Breast epithelium (tissue), 4 donors: ENCODE measurements at regions not wholly inside any gene's neighbourhood (a gene's known extent, or its start where the extent isn't known, plus 50 kb on each side); places are given as distances from the start of the nearest gene placed in this dataset.

Experiments
- DNase-seq, 2 donors: peaks; one replicate each; pipeline ENCODE4 v3.0.0-alpha.2; 2019; ENCODE audit warnings: low spot score in 2 of 2
- H3K27ac ChIP-seq, 2 donors: fragments of 200-600 bp; sonication (generic) in 1 of 2; one replicate each; pipeline ENCODE4 v1.5.1; 2016 to 2019; ENCODE audit warnings: mild to moderate bottlenecking in 1 of 2
- H3K27me3 ChIP-seq, 2 donors: fragments of 200-600 bp; sonication (generic) in 1 of 2; one replicate each; pipeline versions ENCODE4 v1.5.1 to v1.6.0; 2017 to 2019; ENCODE audit warnings: control low read depth in 1 of 2, mild to moderate bottlenecking in 1 of 2
- H3K36me3 ChIP-seq: fragments of 200-600 bp; one replicate; pipeline ENCODE4 v1.5.1; 2019
- H3K4me1 ChIP-seq, 2 donors: fragments of 200-600 bp; sonication (generic); one replicate each; pipeline ENCODE4 v1.5.1; 2016 to 2019; ENCODE audit warnings: control low read depth in 1 of 2
- H3K4me3 ChIP-seq, 3 donors: fragments of 200-600 bp; sonication (generic); 1 replicate in 2 of 3; 2 replicates in 1 of 3; pipeline ENCODE4 v1.5.1; 2016 to 2019; ENCODE audit warnings: mild to moderate bottlenecking in 3 of 3, moderate library complexity in 2 of 3
- H3K9me3 ChIP-seq, 2 donors: fragments of 200-600 bp; sonication (generic) in 1 of 2; one replicate each; pipeline ENCODE4 v1.5.1; 2016 to 2019; ENCODE audit warnings: control low read depth in 1 of 2
- CTCF ChIP-seq, 3 donors: fragments of 450-650 bp; IDR thresholded peaks; one replicate each; pipeline ENCODE4 v1.5.1; 2016 to 2017; ENCODE audit warnings: antibody characterized with exemption in 3 of 3, mild to moderate bottlenecking in 3 of 3, moderate library complexity in 3 of 3
- POLR2A ChIP-seq: fragments of 450-650 bp; IDR thresholded peaks from one replicate; pipeline ENCODE4 v1.6.1; 2016; ENCODE audit warnings: antibody characterized with exemption, mild to moderate bottlenecking, moderate library complexity
- POLR2AphosphoS5 ChIP-seq, 3 donors: sonication (generic); formaldehyde crosslinking; IDR thresholded peaks; one replicate each; pipeline ENCODE4 v1.6.1; 2017; ENCODE audit warnings: antibody characterized with exemption in 3 of 3
- intact Hi-C: fragments of 100-400 bp; cut with DNase I; formaldehyde crosslinking; loops from one replicate; pipeline ENCODE4 v1.15.1; 2023; ENCODE audit warnings: low total_unique reads

GRCh38 chr9:16318516-16319060 lies 551.9 kb downstream of the BNC2 start:
- no peak for TF ChIP-seq POLR2A
- no peak for TF ChIP-seq CTCF (IDR thresholded peaks at IDR 0.05)
- TF ChIP-seq POLR2AphosphoS5 (IDR thresholded peaks at IDR 0.05) = no peak
- Histone ChIP-seq H3K36me3 (no peaks in the 10 kb centered on the region), H3K9me3 (no peaks in the 10 kb centered on the region), H3K27me3 (no peaks in the 10 kb centered on the region), H3K4me3 (no peak overlapping the region), H3K4me1 (no peaks in the 10 kb centered on the region), H3K27ac (no peak overlapping the region)
- intact Hi-C loops = no loop called here
- no peak for DNase-seq

DNA sequence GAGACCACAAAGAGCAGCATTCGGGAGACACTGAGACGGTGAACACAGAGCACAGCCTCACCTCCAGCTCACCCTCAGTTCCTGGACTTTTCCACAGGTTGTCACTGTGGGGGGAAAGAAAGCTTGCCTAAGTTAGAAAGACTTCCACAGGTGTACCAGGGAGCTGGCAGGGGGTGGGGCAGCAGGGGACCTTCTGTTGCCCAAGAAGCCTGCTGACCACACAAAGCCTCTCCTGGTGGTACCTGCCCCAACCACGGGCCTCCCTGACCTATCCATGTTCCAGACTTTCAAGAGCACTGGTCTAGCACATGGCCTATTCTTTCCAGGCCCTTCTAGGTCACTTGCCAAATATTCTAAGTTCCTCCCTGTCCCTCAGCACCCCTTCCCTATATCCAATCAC lies 550.8 kb downstream of the BNC2 start:
- Histone ChIP-seq H3K9me3 (no peaks in the 10 kb centered on the region), H3K4me3 (no peak overlapping the region), H3K4me1 (no peaks in the 10 kb centered on the region), H3K27ac (no peak overlapping the region), H3K36me3 (no peaks in the 10 kb centered on the region), H3K27me3 (no peaks in the 10 kb centered on the region)
- no peak for DNase-seq
- TF ChIP-seq POLR2AphosphoS5 (IDR thresholded peaks at IDR 0.05) (no peak), POLR2A (no peak), CTCF (IDR thresholded peaks at IDR 0.05) (no peak)
- intact Hi-C loops = no loop called here

DNA sequence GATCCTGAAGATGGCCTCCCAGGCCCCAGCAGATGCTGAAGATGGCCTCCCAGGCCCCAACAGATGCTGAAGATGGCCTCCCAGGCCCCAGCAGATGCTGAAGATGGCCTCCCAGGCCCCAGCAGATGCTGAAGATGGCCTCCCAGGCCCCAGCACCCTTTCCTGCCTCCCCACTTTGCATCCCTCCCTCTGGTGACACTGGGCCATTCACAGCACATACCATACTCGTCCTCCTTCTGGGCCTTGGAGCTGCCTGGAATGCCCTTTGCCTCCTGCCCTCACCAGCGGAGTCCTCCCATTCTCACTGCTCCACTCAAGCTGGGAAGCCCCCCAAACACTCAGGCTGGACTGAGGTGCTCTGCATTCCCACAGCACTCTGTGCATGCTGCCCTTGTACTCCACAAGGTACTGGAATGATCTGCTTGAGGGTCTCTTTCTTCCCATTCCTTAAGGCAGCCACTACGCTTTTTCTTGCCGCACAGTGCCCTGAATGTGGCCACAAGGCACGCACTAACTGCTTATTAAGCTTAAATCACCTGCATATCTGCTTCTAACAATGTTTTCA lies 550.0 kb downstream of the BNC2 start:
- intact Hi-C loops = no loop called here
- no peak overlapping the region for H3K4me3 ChIP-seq
- TF ChIP-seq POLR2A (no peak), POLR2AphosphoS5 (IDR thresholded peaks at IDR 0.05) (no peak), CTCF (IDR thresholded peaks at IDR 0.05) (no peak)
- H3K27ac ChIP-seq = no peak overlapping the region
- no peaks in the 10 kb centered on the region for H3K36me3 ChIP-seq
- no peak for DNase-seq
- H3K9me3 ChIP-seq = no peaks in the 10 kb centered on the region
- no peaks in the 10 kb centered on the region for H3K4me1 ChIP-seq
- no peaks in the 10 kb centered on the region for H3K27me3 ChIP-seq

DNA sequence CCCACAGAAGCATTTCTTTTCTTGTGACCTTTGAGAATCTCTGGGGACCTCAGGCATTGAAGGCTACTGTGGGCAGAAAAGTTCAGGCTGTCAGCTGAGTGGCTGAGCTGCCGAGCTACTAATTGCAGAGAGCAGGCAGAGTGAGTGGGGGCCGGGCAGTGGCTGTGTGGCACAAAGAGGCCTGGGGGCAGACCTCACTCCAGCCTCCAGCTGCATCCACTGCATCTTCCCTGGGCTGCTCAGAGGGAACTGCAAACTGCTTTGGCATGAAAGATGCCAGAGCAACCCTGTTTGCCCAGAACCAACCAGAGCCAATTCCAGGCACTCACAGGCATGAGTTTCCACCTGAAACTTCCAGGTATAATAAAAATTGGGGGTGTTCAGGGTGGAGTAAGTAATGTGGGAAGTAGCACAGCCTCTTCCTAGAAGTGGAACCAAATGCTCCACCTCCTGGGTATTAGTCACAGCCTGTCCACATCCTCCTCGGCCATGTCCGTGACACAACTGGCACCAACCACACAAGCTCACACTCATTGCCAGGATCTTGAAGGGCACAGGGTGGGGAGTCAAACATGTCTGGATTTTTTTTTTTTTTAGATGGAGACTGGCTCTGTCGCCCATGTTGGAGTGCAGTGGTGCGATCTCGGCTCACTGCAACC lies 548.9 kb downstream of the BNC2 start:
- H3K4me1 ChIP-seq = no peaks in the 10 kb centered on the region
- H3K36me3 ChIP-seq = no peaks in the 10 kb centered on the region
- intact Hi-C loops = no loop called here
- no peak overlapping the region for H3K4me3 ChIP-seq
- peak overlapping the region in 1 of 2 donors; percentile 72 for H3K27ac ChIP-seq
- no peaks in the 10 kb centered on the region for H3K9me3 ChIP-seq
- DNase-seq = no peak
- H3K27me3 ChIP-seq = no peaks in the 10 kb centered on the region
- TF ChIP-seq POLR2AphosphoS5 (IDR thresholded peaks at IDR 0.05) (peak in 1 of 3 donors; percentile 19), CTCF (IDR thresholded peaks at IDR 0.05) (no peak), POLR2A (no peak)

DNA sequence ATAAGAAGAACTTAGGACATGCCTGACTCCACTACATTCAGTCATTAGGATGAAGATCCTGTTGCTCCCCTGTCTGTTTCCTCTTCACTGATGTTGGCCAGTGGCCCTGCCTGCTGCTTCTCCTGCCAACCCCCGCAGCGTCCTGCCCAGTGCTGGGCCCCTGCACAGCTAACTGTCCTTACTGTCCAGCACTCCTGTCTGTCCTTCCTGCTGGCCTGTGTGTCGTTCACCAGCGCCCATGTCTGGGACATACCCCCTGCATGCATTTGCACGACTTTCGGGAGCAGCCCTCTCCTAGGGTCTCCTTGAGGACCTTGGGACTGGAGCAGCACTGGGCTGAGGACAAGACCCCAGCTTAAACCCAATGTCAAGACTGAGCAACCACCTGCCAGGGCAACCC lies 547.6 kb downstream of the BNC2 start:
- Histone ChIP-seq H3K4me1 (no peaks in the 10 kb centered on the region), H3K27ac (no peak overlapping the region), H3K4me3 (no peak overlapping the region), H3K9me3 (no peaks in the 10 kb centered on the region), H3K36me3 (no peaks in the 10 kb centered on the region), H3K27me3 (no peaks in the 10 kb centered on the region)
- intact Hi-C loops = no loop called here
- DNase-seq = no peak
- TF ChIP-seq POLR2AphosphoS5 (IDR thresholded peaks at IDR 0.05) = no peak
- TF ChIP-seq CTCF (IDR thresholded peaks at IDR 0.05) = no peak
- TF ChIP-seq POLR2A = no peak
